ENCODE measurements at regions not wholly inside any gene's neighbourhood (a gene's known extent, or its start where the extent isn't known, plus 50 kb on each side); places are given as distances from the start of the nearest gene placed in this dataset.

DNA sequence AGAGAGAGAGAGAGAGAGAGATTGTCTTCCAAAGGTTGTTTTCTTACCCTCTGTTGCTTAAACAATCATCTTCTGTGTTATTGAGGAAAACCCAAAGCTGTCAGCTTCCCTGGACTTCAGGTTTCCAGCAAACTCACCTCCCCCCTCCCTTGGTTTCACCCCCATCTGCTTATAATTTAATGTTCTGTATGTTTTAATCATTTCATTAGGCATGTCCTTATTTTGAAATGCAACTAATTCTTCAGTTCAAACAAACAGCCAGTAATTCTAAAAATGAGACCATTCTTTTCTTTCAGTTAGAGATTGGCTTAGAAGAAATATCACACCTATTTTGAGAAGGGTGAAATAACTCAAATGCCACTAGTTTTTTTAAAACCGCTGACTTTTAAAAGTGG lies 102.9 kb downstream of the FAM204A start:
- H3K27me3 ChIP-seq (ENCODE audit: control insufficient read depth in 3 of 3, insufficient read depth in 3 of 3, low read length in 2 of 3), result peaks cover 0 to 77% (median 59%) of the 10 kb centered on the region in 3 donors
- no peak overlapping the region for H3K27ac ChIP-seq (ENCODE audit: low read depth in 1 of 2, low read length in 1 of 2)
- no peak overlapping the region for H3K4me3 ChIP-seq
- H3K9ac ChIP-seq (ENCODE audit: insufficient read depth in 1 of 2, low read length in 2 of 2), result no peak overlapping the region
- TF ChIP-seq, protein P1, sequence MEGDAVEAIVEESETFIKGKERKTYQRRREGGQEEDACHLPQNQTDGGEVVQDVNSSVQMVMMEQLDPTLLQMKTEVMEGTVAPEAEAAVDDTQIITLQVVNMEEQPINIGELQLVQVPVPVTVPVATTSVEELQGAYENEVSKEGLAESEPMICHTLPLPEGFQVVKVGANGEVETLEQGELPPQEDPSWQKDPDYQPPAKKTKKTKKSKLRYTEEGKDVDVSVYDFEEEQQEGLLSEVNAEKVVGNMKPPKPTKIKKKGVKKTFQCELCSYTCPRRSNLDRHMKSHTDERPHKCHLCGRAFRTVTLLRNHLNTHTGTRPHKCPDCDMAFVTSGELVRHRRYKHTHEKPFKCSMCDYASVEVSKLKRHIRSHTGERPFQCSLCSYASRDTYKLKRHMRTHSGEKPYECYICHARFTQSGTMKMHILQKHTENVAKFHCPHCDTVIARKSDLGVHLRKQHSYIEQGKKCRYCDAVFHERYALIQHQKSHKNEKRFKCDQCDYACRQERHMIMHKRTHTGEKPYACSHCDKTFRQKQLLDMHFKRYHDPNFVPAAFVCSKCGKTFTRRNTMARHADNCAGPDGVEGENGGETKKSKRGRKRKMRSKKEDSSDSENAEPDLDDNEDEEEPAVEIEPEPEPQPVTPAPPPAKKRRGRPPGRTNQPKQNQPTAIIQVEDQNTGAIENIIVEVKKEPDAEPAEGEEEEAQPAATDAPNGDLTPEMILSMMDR (IDR thresholded peaks at IDR 0.05; ENCODE audit: control extremely low read depth, extremely low read depth), result no peak
- 49 to 52% methylated on average over 1 of the region's 1 CpG for WGBS, 2 donors
- no peaks in the 10 kb centered on the region for H3K36me3 ChIP-seq (ENCODE audit: control insufficient read depth in 4 of 4, insufficient read depth in 4 of 4, low read length in 4 of 4)
- no peak for ATAC-seq (ENCODE audit: insufficient read depth, low FRiP score)
- H3K4me1 ChIP-seq (ENCODE audit: control insufficient read depth in 5 of 5, insufficient read depth in 5 of 5, low read length in 5 of 5), result no peaks in the 10 kb centered on the region
- peaks cover 0 to 2% (median 0%) of the 10 kb centered on the region in 4 donors for H3K9me3 ChIP-seq (ENCODE audit: control insufficient read depth in 4 of 4, insufficient read depth in 3 of 4, low read length in 3 of 4)
- no peak for DNase-seq

- WGBS, 2 donors, result 37 to 44% methylated on average over 13 of the region's 13 CpGs
- peaks cover 0 to 74% (median 54%) of the 10 kb centered on the region in 3 donors for H3K27me3 ChIP-seq (ENCODE audit: control insufficient read depth in 3 of 3, insufficient read depth in 3 of 3, low read length in 2 of 3)
- ATAC-seq (ENCODE audit: insufficient read depth, low FRiP score) (no peak), DNase-seq (no peak)
- TF ChIP-seq, protein P1 (IDR thresholded peaks at IDR 0.05; ENCODE audit: control extremely low read depth, extremely low read depth), result no peak
- H3K36me3 ChIP-seq (ENCODE audit: control insufficient read depth in 4 of 4, insufficient read depth in 4 of 4, low read length in 4 of 4), result no peaks in the 10 kb centered on the region
- H3K27ac ChIP-seq (ENCODE audit: low read depth in 1 of 2, low read length in 1 of 2), result no peak overlapping the region
- no peak overlapping the region for H3K4me3 ChIP-seq
- H3K4me1 ChIP-seq (ENCODE audit: control insufficient read depth in 5 of 5, insufficient read depth in 5 of 5, low read length in 5 of 5), result no peaks in the 10 kb centered on the region
- H3K9ac ChIP-seq (ENCODE audit: insufficient read depth in 1 of 2, low read length in 2 of 2), result no peak overlapping the region
- H3K9me3 ChIP-seq (ENCODE audit: control insufficient read depth in 4 of 4, insufficient read depth in 3 of 4, low read length in 3 of 4), result peaks cover 0 to 2% (median 0%) of the 10 kb centered on the region in 4 donors
These were observed 103.4 kb downstream of the FAM204A start for GRCh38 chr10:118238573-118239235.

- no peaks in the 10 kb centered on the region for H3K36me3 ChIP-seq (ENCODE audit: control insufficient read depth in 4 of 4, insufficient read depth in 4 of 4, low read length in 4 of 4)
- DNase-seq, result no peak
- H3K9me3 ChIP-seq (ENCODE audit: control insufficient read depth in 4 of 4, insufficient read depth in 3 of 4, low read length in 3 of 4), result peaks cover 0 to 2% (median 0%) of the 10 kb centered on the region in 4 donors
- H3K27ac ChIP-seq (ENCODE audit: low read depth in 1 of 2, low read length in 1 of 2), result no peak overlapping the region
- H3K9ac ChIP-seq (ENCODE audit: insufficient read depth in 1 of 2, low read length in 2 of 2), result no peak overlapping the region
- no peaks in the 10 kb centered on the region for H3K4me1 ChIP-seq (ENCODE audit: control insufficient read depth in 5 of 5, insufficient read depth in 5 of 5, low read length in 5 of 5)
- H3K27me3 ChIP-seq (ENCODE audit: control insufficient read depth in 3 of 3, insufficient read depth in 3 of 3, low read length in 2 of 3), result peaks cover 0 to 67% (median 46%) of the 10 kb centered on the region in 3 donors
- TF ChIP-seq, protein P1 (IDR thresholded peaks at IDR 0.05; ENCODE audit: control extremely low read depth, extremely low read depth), result no peak
- no peak for ATAC-seq (ENCODE audit: insufficient read depth, low FRiP score)
- 76 to 89% methylated on average over 5 of the region's 5 CpGs for WGBS, 2 donors
- no peak overlapping the region for H3K4me3 ChIP-seq
These were observed 104.2 kb downstream of the FAM204A start for GRCh38 chr10:118237930-118238329.

All from lung (tissue), 11 donors.